ENCODE measurements at regions not wholly inside any gene's neighbourhood (a gene's known extent, or its start where the extent isn't known, plus 50 kb on each side); places are given as distances from the start of the nearest gene placed in this dataset.
"Not testable (repeated sequence)": the region's sequence is repeated elsewhere in the genome, so short reads cannot be mapped to it uniquely, and the experiment has no call there.

- intact Hi-C loops (cut with micrococcal nuclease); H3K4me1 Mint-ChIP-seq (ENCODE audit: low read depth); H3K9me3 Mint-ChIP-seq; H3K27ac Mint-ChIP-seq; H3K27me3 Mint-ChIP-seq; H3K4me3 Mint-ChIP-seq: not testable (repeated sequence)
- H3K36me3 Mint-ChIP-seq (ENCODE audit: low read depth), result peaks cover 11% of the 10 kb centered on the region
Observed at GRCh38 chr9:66266202-66266601, 529.3 kb downstream of the FOXD4L4 start.

DNA sequence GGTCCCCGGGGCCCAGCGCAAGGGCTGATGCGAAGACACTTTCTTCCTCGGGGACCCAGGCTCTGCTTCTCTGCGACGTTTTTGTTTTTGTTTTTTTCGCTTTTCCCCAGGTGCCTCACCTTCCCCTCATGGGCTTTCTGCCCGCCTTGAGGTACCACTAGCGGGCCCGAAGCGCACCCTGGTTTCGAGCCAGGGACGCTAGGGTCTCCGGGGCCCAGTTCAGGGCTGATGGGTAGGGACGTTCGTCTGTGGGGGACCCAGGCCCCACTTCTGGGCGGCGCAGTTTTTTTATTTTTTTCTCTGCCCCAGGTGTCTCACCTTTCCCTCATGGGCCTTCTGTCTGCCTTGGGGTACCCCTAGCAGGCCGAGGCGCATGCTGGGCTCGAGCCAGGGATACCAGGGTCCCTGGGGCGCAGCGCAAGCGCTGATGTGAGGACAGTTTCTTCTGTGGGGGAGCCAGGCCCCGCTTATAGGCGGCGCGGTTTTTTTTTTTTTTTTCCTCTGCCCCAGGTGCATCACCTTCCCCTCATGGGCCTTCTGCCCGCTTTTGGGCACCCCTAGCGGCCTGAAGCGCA is 530.0 kb downstream of the FOXD4L4 start:
- H3K4me3 Mint-ChIP-seq; H3K27ac Mint-ChIP-seq; H3K27me3 Mint-ChIP-seq; H3K4me1 Mint-ChIP-seq (ENCODE audit: low read depth); intact Hi-C loops (cut with micrococcal nuclease); H3K9me3 Mint-ChIP-seq: not testable (repeated sequence)
- H3K36me3 Mint-ChIP-seq (ENCODE audit: low read depth), result peaks cover 11% of the 10 kb centered on the region

GRCh38 chr9:66267684-66268083 is 530.7 kb downstream of the FOXD4L4 start:
- H3K36me3 Mint-ChIP-seq (ENCODE audit: low read depth), result peaks cover 11% of the 10 kb centered on the region
- H3K4me1 Mint-ChIP-seq (ENCODE audit: low read depth); intact Hi-C loops (cut with micrococcal nuclease); H3K4me3 Mint-ChIP-seq; H3K27ac Mint-ChIP-seq; H3K9me3 Mint-ChIP-seq; H3K27me3 Mint-ChIP-seq: not testable (repeated sequence)

DNA sequence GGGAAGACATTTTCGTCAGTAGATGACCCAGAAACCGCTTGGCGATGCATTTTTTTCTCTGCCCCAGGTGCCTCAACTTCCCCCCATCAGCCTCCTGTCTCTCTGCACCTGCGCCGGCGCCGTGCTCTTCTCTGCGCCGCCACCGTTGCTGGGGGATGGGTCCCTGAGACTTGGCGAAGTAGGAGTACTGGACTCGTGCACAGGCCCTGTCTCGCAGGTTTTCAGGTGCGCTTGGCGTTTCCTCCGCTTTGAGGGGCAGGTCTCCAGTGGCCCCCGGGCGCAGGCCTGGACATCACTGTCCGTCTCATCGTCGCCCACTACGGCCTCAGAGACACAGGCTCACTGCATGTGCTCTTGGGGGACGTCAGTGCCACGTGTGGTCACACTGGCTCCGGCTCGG is 532.1 kb downstream of the FOXD4L4 start:
- H3K9me3 Mint-ChIP-seq; intact Hi-C loops (cut with micrococcal nuclease); H3K27me3 Mint-ChIP-seq; H3K27ac Mint-ChIP-seq; H3K4me1 Mint-ChIP-seq (ENCODE audit: low read depth): not testable (repeated sequence)
- Mint-ChIP-seq H3K36me3 (ENCODE audit: low read depth) (peaks cover 11% of the 10 kb centered on the region), H3K4me3 (peak overlapping the region; percentile 23)

- intact Hi-C loops (cut with micrococcal nuclease); H3K27me3 Mint-ChIP-seq; H3K4me1 Mint-ChIP-seq (ENCODE audit: low read depth); H3K9me3 Mint-ChIP-seq: not testable (repeated sequence)
- Mint-ChIP-seq H3K27ac (peak overlapping the region; percentile 92), H3K36me3 (ENCODE audit: low read depth) (peaks cover 11% of the 10 kb centered on the region), H3K4me3 (peak overlapping the region; percentile 98)
Observed at GRCh38 chr9:66269783-66270182, 532.8 kb downstream of the FOXD4L4 start.

GRCh38 chr9:66278809-66279208 is 541.9 kb downstream of the FOXD4L4 start:
- H3K27me3 Mint-ChIP-seq; H3K4me1 Mint-ChIP-seq (ENCODE audit: low read depth); H3K27ac Mint-ChIP-seq; intact Hi-C loops (cut with micrococcal nuclease); H3K36me3 Mint-ChIP-seq (ENCODE audit: low read depth); H3K4me3 Mint-ChIP-seq; H3K9me3 Mint-ChIP-seq: not testable (repeated sequence)
